HCT116 (cell line): ENCODE measurements at regions not wholly inside any gene's neighbourhood (a gene's known extent, or its start where the extent isn't known, plus 50 kb on each side); places are given as distances from the start of the nearest gene placed in this dataset.
A peak's percentile ranks its signal among the peaks of the same experiment; 100 is the strongest.

Experiments used
- ATAC-seq: fragments of 200-7000 bp; cut with Tn5 transposase; 2 replicates; pipeline ENCODE4 v1.9.1; 2020; ENCODE audit warnings: mild to moderate bottlenecking, moderate library complexity
- BruUV-seq: library from RNA; stranded (reverse); fragments of 400-500 nt; replicated peaks from 2 replicates; lab custom pipeline; 2021; lab: Mats Ljungman, UMichigan
- CTCF ChIA-PET: fragments of 300-600 bp; sonication (Branson Sonifier 250); formaldehyde crosslinking; loops from one replicate; lab custom pipeline; 2021; ENCODE audit warnings: antibody characterized with exemption; lab: Charles Lee
- POLR2A ChIA-PET: fragments of 300-600, 350-600 bp; sonication (Branson Sonifier 250); formaldehyde crosslinking; loops from one replicate; lab custom pipeline; 2021; ENCODE audit warnings: antibody characterized with exemption; lab: Charles Lee
- RAD21 ChIA-PET, 2 experiments: fragments of 300-600 bp; sonication (Branson Sonifier 250); formaldehyde crosslinking; loops; one replicate each; lab custom pipeline; 2023; ENCODE audit warnings: low total read pairs in 2 of 2; ENCODE audit not compliant: uncharacterized antibody in 2 of 2, unreplicated experiment in 2 of 2, low non-redundant PET in 1 of 2; lab: Charles Lee
- DNase-seq: peaks from one replicate; pipeline ENCODE4 v3.0.0-alpha.2; 2010; ENCODE audit warnings: low read depth, low spot score
- H2AFZ ChIP-seq: fragments of 200-600 bp; shearing (Covaris generic), sonication (generic); 2 replicates; pipeline ENCODE4 v1.6.1; 2017; ENCODE audit warnings: low read depth, mixed run types, mixed read lengths, antibody characterized with exemption, low read length; ENCODE audit not compliant: poor library complexity, severe bottlenecking
- H3K27ac ChIP-seq: 2 replicates; pipeline ENCODE4 v1.5.1; 2012; ENCODE audit warnings: low read depth, low read length
- H3K27me3 ChIP-seq: fragments of 200-600 bp; sonication (generic); 2 replicates; pipeline ENCODE4 v1.6.1; 2016; ENCODE audit warnings: mixed run types, low read length, mixed read lengths; ENCODE audit not compliant: insufficient read depth
- H3K36me3 ChIP-seq, 2 experiments: fragments of 200-500 bp in 1 of 2; fragments of 200-600 bp in 1 of 2; sonication (Bioruptor generic) in 1 of 2; sonication (generic) in 1 of 2; 2 replicates each; pipeline versions ENCODE4 v1.5.1 to v1.6.1; 2014 to 2016; ENCODE audit warnings: low read length in 2 of 2, inconsistent platforms in 1 of 2, mixed read lengths in 1 of 2, mixed run types in 1 of 2; ENCODE audit not compliant: insufficient read depth in 2 of 2, control insufficient read depth in 1 of 2
- H3K4me1 ChIP-seq, 2 experiments: fragments of 200-600 bp in 1 of 2; sonication (generic) in 1 of 2; 2 replicates each; pipeline versions ENCODE4 v1.5.1 to v1.6.1; 2012 to 2017; ENCODE audit warnings: low read length in 2 of 2, inconsistent platforms in 1 of 2, mild to moderate bottlenecking in 1 of 2, mixed read lengths in 1 of 2, mixed run types in 1 of 2, moderate library complexity in 1 of 2; ENCODE audit not compliant: insufficient read depth in 2 of 2, control insufficient read depth in 1 of 2
- H3K4me2 ChIP-seq: fragments of 200-600 bp; sonication (generic); 2 replicates; pipeline ENCODE4 v1.6.1; 2017; ENCODE audit warnings: mixed run types, low read length, mixed read lengths
- H3K4me3 ChIP-seq, 2 experiments: fragments of 200-600 bp in 1 of 2; sonication (generic) in 1 of 2; replicated peaks in 1 of 2; 2 replicates each; pipeline ENCODE4 v1.5.1; 2011 to 2016; ENCODE audit warnings: low read length in 2 of 2, control low read depth in 1 of 2, low read depth in 1 of 2, mild to moderate bottlenecking in 1 of 2, mixed read lengths in 1 of 2, mixed run types in 1 of 2
- H3K79me2 ChIP-seq: fragments of 200-600 bp; sonication (generic); 2 replicates; pipeline ENCODE4 v1.6.1; 2017; ENCODE audit warnings: mild to moderate bottlenecking, mixed run types, low read length, moderate library complexity, mixed read lengths; ENCODE audit not compliant: insufficient read depth
- H3K9ac ChIP-seq: fragments of 200-600 bp; sonication (generic); 2 replicates; pipeline ENCODE4 v1.6.1; 2016; ENCODE audit warnings: low read length, mixed read lengths
- H3K9me2 ChIP-seq: fragments of 200-600 bp; sonication (generic), shearing (Covaris generic); 2 replicates; pipeline ENCODE4 v1.6.1; 2017; ENCODE audit warnings: mixed run types, mild to moderate bottlenecking, moderate library complexity; ENCODE audit not compliant: insufficient read depth
- H3K9me3 ChIP-seq, 2 experiments: fragments of 200-500 bp in 1 of 2; fragments of 200-600 bp in 1 of 2; sonication (Bioruptor generic) in 1 of 2; sonication (generic) in 1 of 2; 2 replicates each; pipeline ENCODE4 v1.6.1; 2014 to 2017; ENCODE audit warnings: low read length in 2 of 2, mixed read lengths in 2 of 2, inconsistent platforms in 1 of 2, low read depth in 1 of 2, mild to moderate bottlenecking in 1 of 2, mixed run types in 1 of 2, moderate library complexity in 1 of 2; ENCODE audit not compliant: control insufficient read depth in 1 of 2, insufficient read depth in 1 of 2
- H4K20me1 ChIP-seq: fragments of 200-600 bp; sonication (generic), shearing (Covaris generic); 2 replicates; pipeline ENCODE4 v1.6.1; 2017; ENCODE audit warnings: mixed run types, mild to moderate bottlenecking, moderate library complexity; ENCODE audit not compliant: insufficient read depth
- CBX3 ChIP-seq: IDR thresholded peaks from 2 replicates; pipeline ENCODE4 v1.6.1; 2012; ENCODE audit warnings: low read depth
- EGR1 ChIP-seq: IDR thresholded peaks from 2 replicates; pipeline ENCODE4 v1.6.1; 2012; ENCODE audit warnings: low read depth
- ELF1 ChIP-seq: IDR thresholded peaks from 2 replicates; pipeline ENCODE4 v1.6.1; 2012; ENCODE audit warnings: low read depth, borderline replicate concordance
- EZH2 ChIP-seq: fragments of 200-600 bp; sonication (generic); IDR thresholded peaks from 2 replicates; pipeline ENCODE4 v1.6.1; 2017; ENCODE audit warnings: antibody characterized with exemption, mixed run types
- FOSL1 ChIP-seq: IDR thresholded peaks from 2 replicates; pipeline ENCODE4 v1.6.1; 2012; ENCODE audit warnings: low read depth
- JUND ChIP-seq: IDR thresholded peaks from 2 replicates; pipeline ENCODE4 v1.6.1; 2012
- SIN3A ChIP-seq: IDR thresholded peaks from 2 replicates; pipeline ENCODE4 v1.6.1; 2012; ENCODE audit warnings: low read depth
- SRF ChIP-seq: IDR thresholded peaks from 2 replicates; pipeline ENCODE4 v1.6.1; 2012; ENCODE audit warnings: low read depth
- intact Hi-C: fragments of 100-400 bp; cut with micrococcal nuclease; formaldehyde crosslinking; loops from 2 replicates; pipeline ENCODE4 v1.10.0; 2022
- TF ChIP-seq, protein P1 (sequence below), 3 experiments: fragments of 200-600 bp in 1 of 3; sonication (generic) in 1 of 3; IDR thresholded peaks in 2 of 3; conservative IDR thresholded peaks in 1 of 3; 2 replicates each; pipeline ENCODE4 v1.5.1; 2012 to 2017; ENCODE audit warnings: low read depth in 2 of 3, low read length in 2 of 3, antibody characterized with exemption in 1 of 3, borderline replicate concordance in 1 of 3, control low read depth in 1 of 3, mild to moderate bottlenecking in 1 of 3, mixed read lengths in 1 of 3, mixed run types in 1 of 3, moderate library complexity in 1 of 3; ENCODE audit not compliant: insufficient read depth in 1 of 3
- TF ChIP-seq, protein P2 (sequence below): IDR thresholded peaks from 2 replicates; pipeline ENCODE4 v1.6.1; 2011; ENCODE audit warnings: mild to moderate bottlenecking, low read length, moderate library complexity; ENCODE audit not compliant: insufficient replicate concordance; ENCODE audit errors: extremely low read depth

DNA sequence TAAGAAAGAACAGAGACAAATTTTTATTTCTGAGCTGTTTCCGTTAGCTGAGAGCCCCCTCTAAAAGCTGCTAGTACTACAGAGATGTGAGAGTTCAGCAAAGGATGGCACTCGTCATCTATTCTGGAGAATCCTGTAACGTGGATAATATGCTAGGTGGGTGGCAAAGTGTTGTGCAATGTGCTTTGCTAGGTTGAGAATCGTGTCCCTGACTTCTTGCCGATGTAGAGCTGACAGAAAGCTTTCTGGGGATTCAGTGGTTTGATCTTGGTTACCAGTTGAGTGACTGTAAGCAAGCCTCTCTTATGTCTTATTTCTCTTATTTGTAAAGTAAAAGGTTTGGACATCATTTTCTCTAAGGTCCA lies 298.3 kb upstream of the ACTBL2 start (continued):
- TF ChIP-seq, protein P1, sequence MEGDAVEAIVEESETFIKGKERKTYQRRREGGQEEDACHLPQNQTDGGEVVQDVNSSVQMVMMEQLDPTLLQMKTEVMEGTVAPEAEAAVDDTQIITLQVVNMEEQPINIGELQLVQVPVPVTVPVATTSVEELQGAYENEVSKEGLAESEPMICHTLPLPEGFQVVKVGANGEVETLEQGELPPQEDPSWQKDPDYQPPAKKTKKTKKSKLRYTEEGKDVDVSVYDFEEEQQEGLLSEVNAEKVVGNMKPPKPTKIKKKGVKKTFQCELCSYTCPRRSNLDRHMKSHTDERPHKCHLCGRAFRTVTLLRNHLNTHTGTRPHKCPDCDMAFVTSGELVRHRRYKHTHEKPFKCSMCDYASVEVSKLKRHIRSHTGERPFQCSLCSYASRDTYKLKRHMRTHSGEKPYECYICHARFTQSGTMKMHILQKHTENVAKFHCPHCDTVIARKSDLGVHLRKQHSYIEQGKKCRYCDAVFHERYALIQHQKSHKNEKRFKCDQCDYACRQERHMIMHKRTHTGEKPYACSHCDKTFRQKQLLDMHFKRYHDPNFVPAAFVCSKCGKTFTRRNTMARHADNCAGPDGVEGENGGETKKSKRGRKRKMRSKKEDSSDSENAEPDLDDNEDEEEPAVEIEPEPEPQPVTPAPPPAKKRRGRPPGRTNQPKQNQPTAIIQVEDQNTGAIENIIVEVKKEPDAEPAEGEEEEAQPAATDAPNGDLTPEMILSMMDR (IDR thresholded peaks at IDR 0.05 in 2 of 3, conservative IDR thresholded peaks at IDR 0.05 in 1 of 3; ENCODE audit: borderline replicate concordance in 1 of 3, insufficient read depth in 1 of 3, low read depth in 2 of 3, low read length in 2 of 3): no peak
- no peak for TF ChIP-seq SRF

DNA sequence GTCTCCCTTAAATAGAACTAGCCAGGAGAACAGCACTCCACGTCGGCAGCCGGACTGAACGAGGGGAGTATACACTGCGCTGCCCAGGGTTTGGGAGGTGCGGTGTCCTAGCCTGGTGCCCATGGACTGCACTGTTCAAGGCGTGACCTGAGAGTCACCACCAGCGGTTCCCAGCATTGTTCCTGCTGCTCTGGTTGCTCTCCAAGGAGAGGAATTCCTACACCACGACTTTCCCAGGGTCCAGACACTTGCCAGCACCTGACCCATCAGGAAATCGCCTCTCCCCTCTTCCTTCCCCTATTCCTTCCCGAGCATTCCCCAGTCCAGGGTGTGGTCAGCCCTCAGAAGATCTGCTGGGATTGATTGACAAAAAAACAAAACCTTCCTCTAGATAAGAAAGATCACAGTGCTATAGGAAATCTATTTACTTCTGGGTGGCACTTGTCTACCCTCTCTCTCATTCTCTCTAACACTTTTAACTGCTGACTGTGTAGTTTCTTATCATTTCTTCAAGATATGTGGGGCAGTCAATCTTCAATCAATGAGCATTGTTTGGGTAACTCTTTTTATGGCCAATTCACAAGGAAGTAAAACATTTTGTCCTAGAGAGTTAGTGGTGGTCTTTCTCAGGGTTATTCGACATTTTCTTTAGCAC lies 297.8 kb upstream of the ACTBL2 start:
- no peaks in the 10 kb centered on the region for H3K9me2 ChIP-seq
- H3K4me2 ChIP-seq: no peak overlapping the region
- H3K4me3 ChIP-seq: no peak overlapping the region
- ATAC-seq (no peak), DNase-seq (no peak)
- H3K4me1 ChIP-seq: peaks cover 0 to 8% of the 10 kb centered on the region in 2 experiments; a peak in 1 of 4 replicates
- H3K27me3 ChIP-seq: no peaks in the 10 kb centered on the region
- no peaks in the 10 kb centered on the region for H3K9me3 ChIP-seq
- ChIA-PET CTCF (interaction anchor here (1.0 to 1.7 kb wide), 3 partner anchors 483 to 687 kb away, joined by 3 to 20 read pairs (median 3); no protein-coding TSS in a partner anchor), POLR2A (no interaction called here), RAD21 (no interaction called here)
- intact Hi-C loops: no loop called here
- no peaks in the 10 kb centered on the region for H4K20me1 ChIP-seq
- no peak overlapping the region for H3K9ac ChIP-seq
- no peak for TF ChIP-seq FOSL1
- TF ChIP-seq EGR1: no peak
- no peak for TF ChIP-seq SIN3A
- TF ChIP-seq EZH2: no peak
- TF ChIP-seq, protein P2, sequence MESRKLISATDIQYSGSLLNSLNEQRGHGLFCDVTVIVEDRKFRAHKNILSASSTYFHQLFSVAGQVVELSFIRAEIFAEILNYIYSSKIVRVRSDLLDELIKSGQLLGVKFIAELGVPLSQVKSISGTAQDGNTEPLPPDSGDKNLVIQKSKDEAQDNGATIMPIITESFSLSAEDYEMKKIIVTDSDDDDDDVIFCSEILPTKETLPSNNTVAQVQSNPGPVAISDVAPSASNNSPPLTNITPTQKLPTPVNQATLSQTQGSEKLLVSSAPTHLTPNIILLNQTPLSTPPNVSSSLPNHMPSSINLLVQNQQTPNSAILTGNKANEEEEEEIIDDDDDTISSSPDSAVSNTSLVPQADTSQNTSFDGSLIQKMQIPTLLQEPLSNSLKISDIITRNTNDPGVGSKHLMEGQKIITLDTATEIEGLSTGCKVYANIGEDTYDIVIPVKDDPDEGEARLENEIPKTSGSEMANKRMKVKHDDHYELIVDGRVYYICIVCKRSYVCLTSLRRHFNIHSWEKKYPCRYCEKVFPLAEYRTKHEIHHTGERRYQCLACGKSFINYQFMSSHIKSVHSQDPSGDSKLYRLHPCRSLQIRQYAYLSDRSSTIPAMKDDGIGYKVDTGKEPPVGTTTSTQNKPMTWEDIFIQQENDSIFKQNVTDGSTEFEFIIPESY: no peak
- TF ChIP-seq ELF1: no peak
- no peak for TF ChIP-seq JUND
- TF ChIP-seq, protein P1 (IDR thresholded peaks at IDR 0.05 in 2 of 3, conservative IDR thresholded peaks at IDR 0.05 in 1 of 3; ENCODE audit: borderline replicate concordance in 1 of 3, insufficient read depth in 1 of 3, low read depth in 2 of 3, low read length in 2 of 3): no peak
- no peak for TF ChIP-seq CBX3
- no peaks in the 10 kb centered on the region for H3K79me2 ChIP-seq
- H3K27ac ChIP-seq: no peak overlapping the region
- H3K36me3 ChIP-seq: no peaks in the 10 kb centered on the region
- H2AFZ ChIP-seq: peak overlapping the region; percentile 17
- no TSS peak for BruUV-seq
